ENCODE measurements at regions not wholly inside any gene's neighbourhood (a gene's known extent, or its start where the extent isn't known, plus 50 kb on each side); places are given as distances from the start of the nearest gene placed in this dataset.
"Not testable (repeated sequence)": the region's sequence is repeated elsewhere in the genome, so short reads cannot be mapped to it uniquely, and the experiment has no call there.

DNA sequence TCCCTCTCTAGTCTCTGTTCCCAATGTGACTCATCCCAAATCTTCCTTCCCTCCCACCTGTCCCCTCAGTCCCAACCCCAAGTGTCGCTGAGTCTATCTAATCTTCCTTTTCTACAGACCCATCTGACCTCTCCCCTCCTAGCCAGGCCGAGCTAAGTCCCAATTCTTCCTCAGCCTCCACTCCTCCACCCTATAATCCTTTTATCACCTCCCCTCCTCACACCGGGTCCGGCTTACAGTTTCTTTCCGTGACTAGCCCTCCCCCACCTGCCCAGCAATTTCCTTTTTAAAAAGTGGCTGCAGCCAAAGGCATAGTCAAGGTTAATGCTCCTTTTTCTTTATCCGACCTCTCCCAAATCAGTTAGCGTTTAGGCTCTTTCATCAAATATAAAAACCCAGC, 541.0 kb upstream of the CRIM1 start:
- TF ChIP-seq, protein P1, sequence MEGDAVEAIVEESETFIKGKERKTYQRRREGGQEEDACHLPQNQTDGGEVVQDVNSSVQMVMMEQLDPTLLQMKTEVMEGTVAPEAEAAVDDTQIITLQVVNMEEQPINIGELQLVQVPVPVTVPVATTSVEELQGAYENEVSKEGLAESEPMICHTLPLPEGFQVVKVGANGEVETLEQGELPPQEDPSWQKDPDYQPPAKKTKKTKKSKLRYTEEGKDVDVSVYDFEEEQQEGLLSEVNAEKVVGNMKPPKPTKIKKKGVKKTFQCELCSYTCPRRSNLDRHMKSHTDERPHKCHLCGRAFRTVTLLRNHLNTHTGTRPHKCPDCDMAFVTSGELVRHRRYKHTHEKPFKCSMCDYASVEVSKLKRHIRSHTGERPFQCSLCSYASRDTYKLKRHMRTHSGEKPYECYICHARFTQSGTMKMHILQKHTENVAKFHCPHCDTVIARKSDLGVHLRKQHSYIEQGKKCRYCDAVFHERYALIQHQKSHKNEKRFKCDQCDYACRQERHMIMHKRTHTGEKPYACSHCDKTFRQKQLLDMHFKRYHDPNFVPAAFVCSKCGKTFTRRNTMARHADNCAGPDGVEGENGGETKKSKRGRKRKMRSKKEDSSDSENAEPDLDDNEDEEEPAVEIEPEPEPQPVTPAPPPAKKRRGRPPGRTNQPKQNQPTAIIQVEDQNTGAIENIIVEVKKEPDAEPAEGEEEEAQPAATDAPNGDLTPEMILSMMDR (conservative IDR thresholded peaks at IDR 0.05), result not testable (repeated sequence)
- not testable (repeated sequence) for TF ChIP-seq EZH2 (IDR thresholded peaks at IDR 0.05; ENCODE audit: low read depth)

Data from PC-9 (cell line).